Glutamatergic neuron (in vitro differentiated cells): ENCODE measurements at regions not wholly inside any gene's neighbourhood (a gene's known extent, or its start where the extent isn't known, plus 50 kb on each side); places are given as distances from the start of the nearest gene placed in this dataset.

Experiments
- DNase-seq: peaks from one replicate; pipeline ENCODE4 v3.0.0; 2022
- H3K27ac Mint-ChIP-seq: one replicate; pipeline ENCODE4 v1.8.0; 2020; ENCODE audit warnings: mild to moderate bottlenecking, mixed read lengths, inconsistent platforms; ENCODE audit not compliant: unreplicated experiment
- H3K27me3 Mint-ChIP-seq: one replicate; pipeline ENCODE4 v1.8.0; 2020; ENCODE audit warnings: mild to moderate bottlenecking, moderate library complexity, mixed read lengths, inconsistent platforms; ENCODE audit not compliant: unreplicated experiment
- H3K36me3 Mint-ChIP-seq: one replicate; pipeline ENCODE4 v1.8.0; 2020; ENCODE audit warnings: mild to moderate bottlenecking, mixed read lengths, inconsistent platforms; ENCODE audit not compliant: unreplicated experiment
- H3K4me1 Mint-ChIP-seq: one replicate; pipeline ENCODE4 v1.8.0; 2020; ENCODE audit warnings: mild to moderate bottlenecking, low read depth, mixed read lengths, inconsistent platforms; ENCODE audit not compliant: unreplicated experiment
- H3K4me3 Mint-ChIP-seq: one replicate; pipeline ENCODE4 v1.8.0; 2020; ENCODE audit warnings: mild to moderate bottlenecking, mixed read lengths, inconsistent platforms; ENCODE audit not compliant: unreplicated experiment
- H3K9me3 Mint-ChIP-seq: one replicate; pipeline ENCODE4 v1.8.0; 2020; ENCODE audit warnings: mild to moderate bottlenecking, moderate library complexity, mixed read lengths, inconsistent platforms; ENCODE audit not compliant: unreplicated experiment
- TF ChIP-seq, protein P1 (sequence below): fragments of 200-600 bp; sonication (generic); IDR thresholded peaks from one replicate; pipeline ENCODE4 v1.5.0; 2021; ENCODE audit not compliant: partially characterized antibody, unreplicated experiment

DNA sequence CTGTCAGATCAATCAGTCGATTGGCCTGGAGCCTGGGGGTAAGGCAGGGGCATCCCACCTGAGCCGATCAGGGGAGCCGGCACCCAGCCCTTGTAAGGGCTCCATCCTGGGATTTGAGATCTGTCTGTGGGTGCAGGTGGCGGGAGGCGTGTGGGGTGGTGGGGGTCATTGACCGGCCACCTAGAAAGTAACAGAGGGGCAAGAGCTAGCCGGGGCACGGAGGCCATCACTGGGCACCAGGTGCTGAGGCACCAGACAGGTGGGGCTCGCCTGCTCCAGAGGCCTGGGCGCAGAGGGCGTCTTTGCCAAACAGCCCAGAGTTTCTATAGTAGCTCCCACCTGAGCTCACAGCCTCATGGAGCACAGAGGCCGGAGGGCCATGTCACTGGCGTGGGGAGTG, 55.5 kb upstream of the ADGRA1 start:
- DNase-seq: no peak
- Mint-ChIP-seq H3K4me1 (peaks cover 10% of the 10 kb centered on the region), H3K27ac (no peak overlapping the region), H3K27me3 (peaks cover 5% of the 10 kb centered on the region), H3K36me3 (no peaks in the 10 kb centered on the region), H3K4me3 (no peak overlapping the region), H3K9me3 (peaks cover 8% of the 10 kb centered on the region)
- TF ChIP-seq, protein P1, sequence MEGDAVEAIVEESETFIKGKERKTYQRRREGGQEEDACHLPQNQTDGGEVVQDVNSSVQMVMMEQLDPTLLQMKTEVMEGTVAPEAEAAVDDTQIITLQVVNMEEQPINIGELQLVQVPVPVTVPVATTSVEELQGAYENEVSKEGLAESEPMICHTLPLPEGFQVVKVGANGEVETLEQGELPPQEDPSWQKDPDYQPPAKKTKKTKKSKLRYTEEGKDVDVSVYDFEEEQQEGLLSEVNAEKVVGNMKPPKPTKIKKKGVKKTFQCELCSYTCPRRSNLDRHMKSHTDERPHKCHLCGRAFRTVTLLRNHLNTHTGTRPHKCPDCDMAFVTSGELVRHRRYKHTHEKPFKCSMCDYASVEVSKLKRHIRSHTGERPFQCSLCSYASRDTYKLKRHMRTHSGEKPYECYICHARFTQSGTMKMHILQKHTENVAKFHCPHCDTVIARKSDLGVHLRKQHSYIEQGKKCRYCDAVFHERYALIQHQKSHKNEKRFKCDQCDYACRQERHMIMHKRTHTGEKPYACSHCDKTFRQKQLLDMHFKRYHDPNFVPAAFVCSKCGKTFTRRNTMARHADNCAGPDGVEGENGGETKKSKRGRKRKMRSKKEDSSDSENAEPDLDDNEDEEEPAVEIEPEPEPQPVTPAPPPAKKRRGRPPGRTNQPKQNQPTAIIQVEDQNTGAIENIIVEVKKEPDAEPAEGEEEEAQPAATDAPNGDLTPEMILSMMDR: no peak

DNA sequence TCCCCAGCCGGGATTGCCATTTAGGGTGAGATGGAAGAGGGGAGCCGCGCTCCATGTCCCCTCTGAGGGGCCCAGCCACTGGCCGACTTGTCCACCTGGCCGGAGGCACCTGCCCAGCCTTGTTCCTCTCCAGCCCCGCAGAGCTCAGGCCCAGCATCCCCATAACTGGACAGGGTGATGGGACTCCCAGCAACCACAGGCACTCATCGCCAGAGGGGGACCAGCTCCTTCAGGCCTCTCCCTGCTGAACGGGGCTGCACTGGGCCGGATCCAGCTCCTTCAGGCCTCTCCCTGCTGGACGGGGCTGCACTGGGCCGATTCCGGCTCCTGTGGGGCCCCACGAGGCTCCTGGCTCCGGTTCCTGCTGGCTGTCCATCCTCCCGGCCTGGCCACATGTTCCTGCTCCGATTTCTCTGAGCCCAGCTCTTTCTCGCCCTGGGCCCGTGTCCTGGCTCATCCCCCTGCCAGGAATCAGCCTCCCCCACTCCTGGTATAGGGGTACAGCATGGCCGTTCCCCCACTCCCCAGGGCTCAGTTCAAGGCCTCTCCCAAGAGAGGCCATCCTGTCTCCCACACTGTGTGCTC, 56.1 kb upstream of the ADGRA1 start:
- Mint-ChIP-seq H3K27me3 (peaks cover 4% of the 10 kb centered on the region), H3K36me3 (no peaks in the 10 kb centered on the region), H3K9me3 (peaks cover 8% of the 10 kb centered on the region), H3K4me3 (no peak overlapping the region), H3K27ac (no peak overlapping the region), H3K4me1 (peaks cover 8% of the 10 kb centered on the region)
- no peak for DNase-seq
- TF ChIP-seq, protein P1: no peak

DNA sequence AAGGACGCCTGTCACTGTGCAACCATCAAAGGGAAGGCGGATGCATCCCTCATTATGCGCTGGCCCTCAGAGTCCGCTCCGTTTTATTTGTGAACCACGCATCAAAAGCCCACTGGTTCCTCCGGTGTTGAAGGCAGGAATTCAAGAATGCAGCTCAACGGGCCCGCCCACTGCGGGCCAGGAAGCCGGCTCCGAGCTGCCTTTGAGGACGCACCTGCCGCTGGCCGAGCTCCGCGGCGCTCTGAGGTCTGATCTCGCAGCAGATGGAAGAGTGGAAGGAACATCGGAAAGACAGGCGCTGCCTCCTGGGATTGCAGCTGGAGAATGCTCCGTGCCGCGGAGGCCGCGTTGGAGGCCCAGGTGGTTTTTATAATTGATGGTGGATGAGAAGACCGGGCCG, 56.9 kb upstream of the ADGRA1 start:
- Mint-ChIP-seq H3K36me3 (no peaks in the 10 kb centered on the region), H3K4me3 (no peak overlapping the region), H3K9me3 (peaks cover 8% of the 10 kb centered on the region), H3K4me1 (peaks cover 3% of the 10 kb centered on the region), H3K27me3 (peaks cover 4% of the 10 kb centered on the region), H3K27ac (no peak overlapping the region)
- TF ChIP-seq, protein P1: no peak
- no peak for DNase-seq

DNA sequence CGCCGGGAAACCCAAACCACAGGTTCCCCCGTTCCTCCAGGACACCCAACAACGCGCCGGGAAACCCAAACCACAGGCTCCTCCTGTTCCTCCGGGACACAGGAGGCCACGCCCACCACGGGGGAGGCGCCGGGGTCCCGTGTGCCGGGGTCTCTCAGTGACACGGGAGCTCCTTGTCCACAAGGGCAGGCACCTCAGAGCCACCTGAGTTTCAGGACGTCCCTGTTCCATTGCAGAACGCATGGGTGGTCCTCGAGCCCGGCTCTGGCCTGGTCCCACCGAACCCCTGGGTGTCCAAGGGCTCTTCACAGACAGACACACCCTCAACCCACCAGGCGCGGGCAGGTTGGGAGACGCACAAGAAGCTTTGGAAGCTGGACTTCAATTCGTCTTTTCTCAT, 57.6 kb upstream of the ADGRA1 start:
- Mint-ChIP-seq H3K36me3 (no peaks in the 10 kb centered on the region), H3K27ac (no peak overlapping the region), H3K9me3 (peaks cover 6% of the 10 kb centered on the region), H3K4me3 (no peak overlapping the region), H3K27me3 (peaks cover 6% of the 10 kb centered on the region), H3K4me1 (peaks cover 2% of the 10 kb centered on the region)
- TF ChIP-seq, protein P1: no peak
- no peak for DNase-seq

DNA sequence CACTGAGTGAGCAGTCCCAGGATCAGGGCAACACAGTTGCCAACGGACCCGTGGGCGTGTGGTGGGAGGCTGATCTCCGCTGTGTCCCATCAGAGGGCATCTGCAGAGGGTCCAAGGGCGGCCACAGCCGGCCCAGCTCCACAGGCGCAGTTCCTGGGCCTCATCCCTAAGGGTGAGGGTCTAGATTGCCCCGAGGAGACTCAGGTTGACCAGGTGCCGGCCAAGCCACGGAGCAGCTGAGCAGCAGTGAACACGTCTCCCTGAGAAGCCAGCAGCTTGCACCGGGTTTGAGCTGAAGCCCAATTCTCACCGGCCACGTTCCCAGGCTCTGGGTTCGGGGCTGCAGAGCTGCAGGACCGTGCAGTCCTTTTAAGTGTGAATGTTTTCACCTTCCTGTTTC, 58.8 kb upstream of the ADGRA1 start:
- peaks cover 2% of the 10 kb centered on the region for H3K4me1 Mint-ChIP-seq
- DNase-seq: no peak
- H3K9me3 Mint-ChIP-seq: peaks cover 8% of the 10 kb centered on the region
- no peak overlapping the region for H3K27ac Mint-ChIP-seq
- H3K36me3 Mint-ChIP-seq: no peaks in the 10 kb centered on the region
- no peak overlapping the region for H3K4me3 Mint-ChIP-seq
- TF ChIP-seq, protein P1: no peak
- peaks cover 5% of the 10 kb centered on the region for H3K27me3 Mint-ChIP-seq
